IMR-90 (cell line): ENCODE measurements at regions not wholly inside any gene's neighbourhood (a gene's known extent, or its start where the extent isn't known, plus 50 kb on each side); places are given as distances from the start of the nearest gene placed in this dataset.

Experiments
- ATAC-seq: fragments of 200-7000 bp; cut with Tn5 transposase; 2 replicates; pipeline ENCODE4 v1.9.1; 2020; ENCODE audit warnings: low read depth, mild to moderate bottlenecking, moderate library complexity
- BruUV-seq: library from RNA; stranded (reverse); fragments of 400-500 nt; replicated peaks from 2 replicates; lab custom pipeline; 2021; lab: Mats Ljungman, UMichigan
- CTCF ChIA-PET: fragments of 300-600 bp; formaldehyde crosslinking; extraction: SDS; loops from one replicate; lab custom pipeline; 2021; ENCODE audit warnings: antibody characterized with exemption; lab: Yijun Ruan, JAX
- POLR2A ChIA-PET: fragments of 300-600 bp; sonication (Branson Sonifier 250); formaldehyde crosslinking; loops from one replicate; lab custom pipeline; 2022; ENCODE audit warnings: antibody characterized with exemption; ENCODE audit not compliant: unreplicated experiment; lab: Charles Lee
- DNase-seq: peaks from one replicate; pipeline ENCODE4 v3.0.0; 2013
- H2AFZ ChIP-seq: replicated peaks from 2 replicates; pipeline ENCODE3; 2013; ENCODE audit warnings: low read length, mild to moderate bottlenecking; ENCODE audit not compliant: poor library complexity
- H2AK5ac ChIP-seq: 2 replicates; pipeline ENCODE4 v1.6.1; 2013; ENCODE audit warnings: low read depth, low read length, inconsistent platforms
- H2AK9ac ChIP-seq: replicated peaks from 2 replicates; pipeline ENCODE3; 2013; ENCODE audit warnings: mild to moderate bottlenecking, low read depth, low read length, moderate library complexity; ENCODE audit not compliant: poor library complexity
- H2BK120ac ChIP-seq: 2 replicates; pipeline ENCODE4 v1.6.1; 2013; ENCODE audit warnings: low read depth, low read length, inconsistent platforms
- H2BK15ac ChIP-seq: 3 replicates; pipeline ENCODE4 v1.6.1; 2013; ENCODE audit warnings: low read depth, low read length, inconsistent platforms
- H2BK20ac ChIP-seq: 2 replicates; pipeline ENCODE4 v1.6.1; 2013; ENCODE audit warnings: low read depth, mild to moderate bottlenecking, inconsistent platforms, low read length, moderate library complexity
- H2BK5ac ChIP-seq: 2 replicates; pipeline ENCODE4 v1.6.1; 2013; ENCODE audit warnings: mild to moderate bottlenecking, low read depth, low read length, inconsistent platforms; ENCODE audit not compliant: poor library complexity, severe bottlenecking
- H3K14ac ChIP-seq: replicated peaks from 2 replicates; pipeline ENCODE4 v1.6.1; 2013; ENCODE audit warnings: low read depth, low read length, inconsistent platforms
- H3K18ac ChIP-seq: 2 replicates; pipeline ENCODE4 v1.6.1; 2013; ENCODE audit warnings: low read depth, low read length, control low read depth
- H3K23ac ChIP-seq: 2 replicates; pipeline ENCODE4 v1.6.1; 2013; ENCODE audit warnings: low read depth, low read length, inconsistent platforms
- H3K27ac ChIP-seq: 2 replicates; pipeline ENCODE4 v1.5.1; 2013; ENCODE audit warnings: mild to moderate bottlenecking, control low read depth, low read length; ENCODE audit not compliant: insufficient read depth
- H3K27me3 ChIP-seq: 2 replicates; pipeline ENCODE4 v1.6.1; 2013; ENCODE audit warnings: low read length; ENCODE audit not compliant: control insufficient read depth, insufficient read depth
- H3K36me3 ChIP-seq: 2 replicates; pipeline ENCODE4 v1.6.1; 2013; ENCODE audit warnings: low read length, mixed read lengths; ENCODE audit not compliant: control insufficient read depth, insufficient read depth
- H3K4ac ChIP-seq: 2 replicates; pipeline ENCODE4 v1.6.1; 2013; ENCODE audit warnings: low read depth, low read length, inconsistent platforms
- H3K4me1 ChIP-seq: 2 replicates; pipeline ENCODE4 v1.6.1; 2013; ENCODE audit warnings: low read length, mixed read lengths; ENCODE audit not compliant: control insufficient read depth, insufficient read depth
- H3K4me2 ChIP-seq: 2 replicates; pipeline ENCODE4 v1.6.1; 2013; ENCODE audit warnings: low read depth, mild to moderate bottlenecking, control low read depth, low read length, moderate library complexity
- H3K4me3 ChIP-seq: 2 replicates; pipeline ENCODE4 v1.5.1; 2013; ENCODE audit warnings: low read depth, mild to moderate bottlenecking, control low read depth, low read length, moderate library complexity; ENCODE audit not compliant: insufficient read depth
- H3K56ac ChIP-seq: 2 replicates; pipeline ENCODE4 v1.6.1; 2013; ENCODE audit warnings: low read length, inconsistent platforms; ENCODE audit not compliant: insufficient read depth; ENCODE audit errors: extremely low read depth
- H3K79me1 ChIP-seq, 2 experiments: 2 replicates each; pipeline ENCODE4 v1.6.1; 2013; ENCODE audit warnings: low read length in 2 of 2, inconsistent platforms in 1 of 2, low read depth in 1 of 2
- H3K9ac ChIP-seq: 2 replicates; pipeline ENCODE4 v1.6.1; 2013; ENCODE audit warnings: low read depth, low read length, control low read depth
- H3K9me1 ChIP-seq: 2 replicates; pipeline ENCODE4 v1.6.1; 2013; ENCODE audit warnings: low read length, inconsistent platforms; ENCODE audit not compliant: insufficient read depth
- H3K9me3 ChIP-seq: 2 replicates; pipeline ENCODE4 v1.6.1; 2013; ENCODE audit warnings: low read length; ENCODE audit not compliant: control insufficient read depth, insufficient read depth
- H4K20me1 ChIP-seq: 2 replicates; pipeline ENCODE4 v1.6.1; 2013; ENCODE audit warnings: low read length, inconsistent platforms; ENCODE audit not compliant: insufficient read depth
- H4K5ac ChIP-seq: 2 replicates; pipeline ENCODE4 v1.6.1; 2013; ENCODE audit warnings: mild to moderate bottlenecking, low read depth, low read length, control low read depth
- H4K8ac ChIP-seq, 2 experiments: 2 replicates each; pipeline ENCODE4 v1.6.1; 2013; ENCODE audit warnings: low read depth in 2 of 2, low read length in 2 of 2, control low read depth in 1 of 2, inconsistent platforms in 1 of 2
- H4K91ac ChIP-seq: 2 replicates; pipeline ENCODE4 v1.6.1; 2013; ENCODE audit warnings: low read depth, low read length, inconsistent platforms; ENCODE audit not compliant: insufficient read depth
- BHLHE40 ChIP-seq: fragments of 150-350 bp; IDR thresholded peaks from 2 replicates; pipeline ENCODE4 v1.6.1; 2016; ENCODE audit warnings: mild to moderate bottlenecking, low read depth, low read length
- CEBPB ChIP-seq: IDR thresholded peaks from 2 replicates; pipeline ENCODE4 v1.6.1; 2012; ENCODE audit warnings: low read depth, low read length, improper control_type of control experiment
- CHD1 ChIP-seq: IDR thresholded peaks from 2 replicates; pipeline ENCODE4 v1.6.1; 2012; ENCODE audit warnings: low read depth, low read length, improper control_type of control experiment
- MAZ ChIP-seq: IDR thresholded peaks from 2 replicates; pipeline ENCODE4 v1.6.1; 2012; ENCODE audit warnings: low read depth, mild to moderate bottlenecking, low read length, improper control_type of control experiment, moderate library complexity, borderline replicate concordance
- RCOR1 ChIP-seq: IDR thresholded peaks from 2 replicates; pipeline ENCODE4 v1.6.1; 2012; ENCODE audit warnings: mild to moderate bottlenecking, low read length, improper control_type of control experiment; ENCODE audit not compliant: insufficient replicate concordance
- SMC3 ChIP-seq: fragments of 150-350 bp; IDR thresholded peaks from 2 replicates; pipeline ENCODE4 v1.6.1; 2016; ENCODE audit warnings: low read depth, mild to moderate bottlenecking, antibody characterized with exemption, low read length, moderate library complexity
- WGBS, 2 experiments: methylation state at CpG; one replicate each; pipeline versions ENCODE4 v1.1.5 to v1.1.7; 2013; ENCODE audit warnings: missing lambda C conversion rate in 2 of 2; ENCODE audit not compliant: insufficient read length in 1 of 2; ENCODE audit errors: extremely low coverage in 2 of 2; 5-methylcytosine and 5-hydroxymethylcytosine counted together
- dilution Hi-C: fragments of 300-500 bp; cut with HindIII; formaldehyde crosslinking; loops from one replicate; pipeline ENCODE4 v1.14.3; 2018; ENCODE audit warnings: low sequenced_read_pairs; ENCODE audit not compliant: unreplicated experiment
- in situ Hi-C: fragments of 300-500 bp; cut with MboI; formaldehyde crosslinking; loops from 3 replicates; pipeline ENCODE4 v1.14.3; 2019; ENCODE audit warnings: low sequenced_read_pairs, inconsistent platforms, mixed read lengths
- intact Hi-C: fragments of 100-400 bp; cut with micrococcal nuclease; formaldehyde crosslinking; loops from 2 replicates; pipeline ENCODE4 v1.10.0; 2022

DNA sequence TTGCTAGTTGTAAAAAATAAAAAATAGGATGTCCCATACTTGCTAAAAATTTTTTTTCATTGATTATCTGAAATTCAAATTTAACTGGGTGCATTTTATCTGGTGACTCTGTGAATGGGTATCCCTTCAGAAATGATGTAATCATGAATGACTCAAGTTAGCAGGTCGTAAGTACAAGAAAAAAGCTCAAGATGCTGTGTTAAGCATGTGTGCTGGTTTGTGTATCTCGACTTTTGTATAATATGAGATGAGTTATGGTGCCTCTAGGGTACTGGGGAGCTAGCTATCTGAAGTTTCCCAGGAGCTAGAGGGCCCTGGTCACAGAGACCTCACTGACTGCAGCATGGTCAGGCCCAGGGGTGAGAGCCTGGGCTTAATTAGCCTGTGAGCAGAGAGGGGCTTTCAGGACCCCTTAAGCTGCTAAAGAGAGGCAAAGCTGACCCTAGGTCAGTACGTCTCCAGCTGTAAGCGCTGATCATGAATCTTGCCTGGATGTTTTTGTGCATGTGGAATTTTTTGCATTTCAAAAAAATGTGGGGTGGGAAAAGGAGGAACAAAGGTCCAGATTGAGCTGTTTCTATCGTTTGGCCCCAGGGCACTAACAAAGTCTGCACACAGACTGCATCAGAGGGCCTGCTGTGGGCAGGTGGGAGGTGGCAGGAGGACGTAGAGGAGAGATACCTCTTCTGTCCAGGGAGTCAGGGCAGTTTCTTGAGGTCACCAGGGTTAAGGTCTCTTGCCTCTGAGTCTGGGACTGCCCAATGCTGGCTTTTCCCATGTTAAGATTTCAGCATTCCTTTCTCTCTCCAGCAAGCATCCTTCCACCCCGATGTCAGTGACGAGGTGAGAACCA lies 233.2 kb upstream of the TPM1 start:
- H3K18ac ChIP-seq, result no peak overlapping the region
- intact Hi-C loops, result no loop called here
- H3K4me1 ChIP-seq, result peaks cover 9% of the 10 kb centered on the region; the same call in 1 of the 2 replicates
- ATAC-seq (peak; percentile 96), DNase-seq (peak; percentile 88)
- dilution Hi-C loops, result no loop called here
- TF ChIP-seq MAZ (no peak), BHLHE40 (0 out of 2 replicates have a peak, but pooled peaks have one; percentile 6), CEBPB (peak; percentile 85), SMC3 (no peak), RCOR1 (no peak), CHD1 (no peak)
- H4K5ac ChIP-seq, result no peak overlapping the region
- in situ Hi-C loops, result no loop called here
- POLR2A ChIA-PET, result interaction anchor here (0.6 to 1.5 kb wide), 2 partner anchors 235 to 238 kb away, joined by 6 read pairs; no protein-coding TSS in a partner anchor
- H3K27ac ChIP-seq, result no peak overlapping the region
- 80% methylated on average over 2 of the region's 8 CpGs; no CpG with 5 or more reads in 1 of the 2 experiments for WGBS, 2 experiments
- H3K9ac ChIP-seq, result no peak overlapping the region
- 0 out of 2 replicates have a peak overlapping the region, but pooled peaks have one; percentile 19 for H2BK120ac ChIP-seq
- no peak overlapping the region for H4K91ac ChIP-seq
- H3K4me2 ChIP-seq, result no peak overlapping the region
- H4K20me1 ChIP-seq, result no peaks in the 10 kb centered on the region
- peak overlapping the region; percentile 43; the same call in 1 of the 2 replicates for H2BK20ac ChIP-seq
- peaks cover 18% of the 10 kb centered on the region; the same call in 1 of the 2 replicates for H3K36me3 ChIP-seq
- BruUV-seq, result no TSS peak
- H3K4ac ChIP-seq, result peak overlapping the region; percentile 67
- H2BK15ac ChIP-seq, result no peak overlapping the region
- no peaks in the 10 kb centered on the region for H3K9me3 ChIP-seq
- H2AK5ac ChIP-seq, result peak overlapping the region; percentile 68; the same call in 1 of the 2 replicates
- H2AK9ac ChIP-seq, result peak overlapping the region; percentile 3
- H3K79me1 ChIP-seq, result no peaks in the 10 kb centered on the region
- H4K8ac ChIP-seq, result 0 out of 4 replicates have a peak overlapping the region, but pooled peaks of 1 of the 2 experiments have one; percentile 4
- no peaks in the 10 kb centered on the region for H3K27me3 ChIP-seq
- no peak overlapping the region for H3K23ac ChIP-seq
- H3K9me1 ChIP-seq, result peaks cover 20% of the 10 kb centered on the region
- H2AFZ ChIP-seq, result peak overlapping the region; percentile 13
- CTCF ChIA-PET, result interaction anchor here (0.9 to 1.4 kb wide), 3 partner anchors 67 to 326 kb away, joined by 5 to 7 read pairs (median 6); no protein-coding TSS in a partner anchor
- H3K14ac ChIP-seq, result peak overlapping the region; percentile 62
- no peak overlapping the region for H3K56ac ChIP-seq
- H2BK5ac ChIP-seq, result no peak overlapping the region
- no peak overlapping the region for H3K4me3 ChIP-seq
